H9 (cell line): ENCODE measurements at regions not wholly inside any gene's neighbourhood (a gene's known extent, or its start where the extent isn't known, plus 50 kb on each side); places are given as distances from the start of the nearest gene placed in this dataset.

Source experiments
- DNase-seq: peaks from one replicate; pipeline ENCODE4 v3.0.0-alpha.2; 2017
- H2AFZ ChIP-seq: one replicate; pipeline ENCODE4 v1.6.1; 2013; ENCODE audit warnings: mild to moderate bottlenecking, low read length, control low read depth, moderate library complexity
- H2AK5ac ChIP-seq: 2 replicates; pipeline ENCODE4 v1.6.1; 2013; ENCODE audit warnings: low read length, control low read depth, mixed read lengths; ENCODE audit not compliant: insufficient read length
- H2BK120ac ChIP-seq: one replicate; pipeline ENCODE4 v1.6.1; 2013; ENCODE audit warnings: low read depth, mild to moderate bottlenecking, low read length, control low read depth, inconsistent platforms; ENCODE audit not compliant: poor library complexity, severe bottlenecking
- H2BK12ac ChIP-seq: 2 replicates; pipeline ENCODE4 v1.6.1; 2013; ENCODE audit warnings: low read length, control low read depth, mixed read lengths, low read depth; ENCODE audit not compliant: insufficient read length
- H2BK15ac ChIP-seq: 2 replicates; pipeline ENCODE4 v1.6.1; 2013; ENCODE audit warnings: low read depth, low read length, control low read depth
- H2BK20ac ChIP-seq: one replicate; pipeline ENCODE4 v1.6.1; 2013; ENCODE audit warnings: low read depth, mild to moderate bottlenecking, low read length, control low read depth, inconsistent platforms; ENCODE audit not compliant: poor library complexity, severe bottlenecking
- H2BK5ac ChIP-seq: 2 replicates; pipeline ENCODE4 v1.6.1; 2013; ENCODE audit warnings: low read length, control low read depth, mixed read lengths; ENCODE audit not compliant: insufficient read length
- H3K14ac ChIP-seq: 2 replicates; pipeline ENCODE4 v1.6.1; 2013; ENCODE audit warnings: low read length, control low read depth; ENCODE audit not compliant: insufficient read depth
- H3K18ac ChIP-seq: 2 replicates; pipeline ENCODE4 v1.6.1; 2013; ENCODE audit warnings: low read depth, mild to moderate bottlenecking, mixed read lengths, low read length, control low read depth; ENCODE audit not compliant: insufficient read length
- H3K23ac ChIP-seq: 2 replicates; pipeline ENCODE4 v1.6.1; 2013; ENCODE audit warnings: low read length, control low read depth, mixed read lengths, low read depth; ENCODE audit not compliant: insufficient read length
- H3K23me2 ChIP-seq: 2 replicates; pipeline ENCODE4 v1.6.1; 2013; ENCODE audit warnings: low read depth, mild to moderate bottlenecking, mixed read lengths, low read length, control low read depth; ENCODE audit not compliant: insufficient read length, poor library complexity, severe bottlenecking
- H3K27ac ChIP-seq: 2 replicates; pipeline ENCODE4 v1.5.1; 2013; ENCODE audit warnings: low read length, control low read depth, mixed read lengths, low read depth; ENCODE audit not compliant: insufficient read length
- H3K27me3 ChIP-seq: 2 replicates; pipeline ENCODE4 v1.6.1; 2013; ENCODE audit warnings: low read length, control low read depth, inconsistent platforms; ENCODE audit not compliant: insufficient read depth
- H3K4ac ChIP-seq: 2 replicates; pipeline ENCODE4 v1.6.1; 2013; ENCODE audit warnings: low read depth, mild to moderate bottlenecking, control low read depth, inconsistent platforms, low read length, moderate library complexity
- H3K4me1 ChIP-seq: 2 replicates; pipeline ENCODE4 v1.6.1; 2013; ENCODE audit warnings: low read length, control low read depth, inconsistent platforms; ENCODE audit not compliant: insufficient read depth
- H3K4me2 ChIP-seq: 2 replicates; pipeline ENCODE4 v1.6.1; 2013; ENCODE audit warnings: low read length, control low read depth, mixed read lengths; ENCODE audit not compliant: insufficient read length, insufficient read depth
- H3K56ac ChIP-seq: 2 replicates; pipeline ENCODE4 v1.6.1; 2013; ENCODE audit warnings: low read depth, mild to moderate bottlenecking, mixed read lengths, low read length, control low read depth; ENCODE audit not compliant: insufficient read length
- H3K79me1 ChIP-seq: 2 replicates; pipeline ENCODE4 v1.6.1; 2013; ENCODE audit warnings: low read depth, mild to moderate bottlenecking, moderate library complexity, low read length, control low read depth, inconsistent platforms; ENCODE audit not compliant: insufficient read depth, poor library complexity, severe bottlenecking
- H3K79me2 ChIP-seq: 2 replicates; pipeline ENCODE4 v1.6.1; 2013; ENCODE audit warnings: low read length, control low read depth, inconsistent platforms; ENCODE audit not compliant: insufficient read depth
- H3K9ac ChIP-seq: 2 replicates; pipeline ENCODE4 v1.6.1; 2013; ENCODE audit warnings: low read length, control low read depth, mixed read lengths; ENCODE audit not compliant: insufficient read length; ENCODE audit errors: extremely low read depth
- H3K9me3 ChIP-seq: one replicate; pipeline ENCODE4 v1.6.1; 2013; ENCODE audit warnings: low read depth, low read length, inconsistent platforms; ENCODE audit not compliant: control insufficient read depth
- H3T11ph ChIP-seq: one replicate; pipeline ENCODE4 v1.6.1; 2013; ENCODE audit warnings: mild to moderate bottlenecking, low read length, control low read depth, inconsistent platforms
- H4K20me1 ChIP-seq: one replicate; pipeline ENCODE4 v1.6.1; 2013; ENCODE audit not compliant: control insufficient read depth, insufficient read length, insufficient read depth
- H4K5ac ChIP-seq: 2 replicates; pipeline ENCODE4 v1.6.1; 2013; ENCODE audit warnings: low read depth, mild to moderate bottlenecking, mixed read lengths, low read length, control low read depth; ENCODE audit not compliant: insufficient read length
- H4K8ac ChIP-seq: replicated peaks from 2 replicates; pipeline ENCODE4 v1.6.1; 2013; ENCODE audit warnings: low read length, control low read depth, mixed read lengths, low read depth; ENCODE audit not compliant: insufficient read length
- H4K91ac ChIP-seq: 2 replicates; pipeline ENCODE4 v1.6.1; 2013; ENCODE audit warnings: low read depth, mild to moderate bottlenecking, moderate library complexity, mixed read lengths, low read length, control low read depth; ENCODE audit not compliant: insufficient read length
- H3K27ac Mint-ChIP-seq, 3 experiments: 2 replicates in 2 of 3; 3 replicates in 1 of 3; pipeline ENCODE4 v1.8.0; 2020 to 2021; ENCODE audit warnings: mixed read lengths in 3 of 3, mild to moderate bottlenecking in 1 of 3, moderate library complexity in 1 of 3
- H3K27me3 Mint-ChIP-seq: 2 replicates; pipeline ENCODE4 v1.8.0; 2021; ENCODE audit warnings: low read depth, mild to moderate bottlenecking, moderate library complexity, mixed read lengths
- H3K36me3 Mint-ChIP-seq, 3 experiments: 2 replicates in 2 of 3; 3 replicates in 1 of 3; pipeline ENCODE4 v1.8.0; 2020 to 2021; ENCODE audit warnings: low read depth in 3 of 3, mixed read lengths in 3 of 3; ENCODE audit not compliant: insufficient read depth in 1 of 3
- H3K4me1 Mint-ChIP-seq, 2 experiments: 2 replicates each; pipeline ENCODE4 v1.8.0; 2020; ENCODE audit warnings: mixed read lengths in 2 of 2
- H3K4me3 Mint-ChIP-seq, 2 experiments: 2 replicates in 1 of 2; 3 replicates in 1 of 2; pipeline ENCODE4 v1.8.0; 2020 to 2021; ENCODE audit warnings: mild to moderate bottlenecking in 2 of 2, mixed read lengths in 2 of 2, moderate library complexity in 1 of 2
- H3K9me3 Mint-ChIP-seq, 2 experiments: 2 replicates in 1 of 2; 3 replicates in 1 of 2; pipeline ENCODE4 v1.8.0; 2020; ENCODE audit warnings: mild to moderate bottlenecking in 2 of 2, mixed read lengths in 2 of 2, moderate library complexity in 1 of 2
- WGBS: extraction: QIAGEN DNeasy Blood & Tissue Kit; methylation state at CpG from one replicate; pipeline ENCODE4 v1.1.7; 2013; ENCODE audit warnings: missing lambda C conversion rate, low lambda C conversion rate, mixed read lengths; ENCODE audit not compliant: insufficient read length; ENCODE audit errors: extremely low coverage; 5-methylcytosine and 5-hydroxymethylcytosine counted together
- TF ChIP-seq, protein P1 (sequence below): fragments of 200-600 bp; sonication (generic); conservative IDR thresholded peaks from 3 replicates; pipeline ENCODE4 v1.8.0; 2021; ENCODE audit warnings: antibody characterized with exemption, mild to moderate bottlenecking

GRCh38 chr5:98275980-98276379, 497.5 kb upstream of the RGMB start:
- Histone ChIP-seq H2BK5ac (no peak overlapping the region), H3K27ac (no peak overlapping the region), H2BK12ac (no peak overlapping the region), H3K9ac (no peak overlapping the region), H3K9me3 (no peaks in the 10 kb centered on the region), H3K4me2 (no peak overlapping the region), H3K14ac (no peak overlapping the region), H3K23ac (no peak overlapping the region), H3K18ac (no peak overlapping the region), H2BK20ac (no peak overlapping the region), H3K4ac (no peak overlapping the region), H3K79me1 (no peaks in the 10 kb centered on the region), H2AFZ (no peak overlapping the region), H3K4me1 (no peaks in the 10 kb centered on the region; the same call in 1 of the 2 replicates), H3K56ac (no peak overlapping the region), H2BK15ac (no peak overlapping the region), H4K91ac (no peak overlapping the region), H3K23me2 (no peaks in the 10 kb centered on the region), H3K79me2 (no peaks in the 10 kb centered on the region), H3T11ph (no peak overlapping the region), H4K20me1 (no peaks in the 10 kb centered on the region), H2AK5ac (no peak overlapping the region), H3K27me3 (no peaks in the 10 kb centered on the region), H4K5ac (no peak overlapping the region), H4K8ac (no peak overlapping the region), H2BK120ac (no peak overlapping the region)
- Mint-ChIP-seq H3K27me3 (no peaks in the 10 kb centered on the region), H3K27ac (no peak overlapping the region), H3K4me1 (peaks cover 9 to 14% of the 10 kb centered on the region in 2 experiments), H3K9me3 (peaks cover 0 to 2% of the 10 kb centered on the region in 2 experiments; a peak in 1 of 5 replicates), H3K36me3 (peaks cover 0 to 4% (median 2%) of the 10 kb centered on the region in 3 experiments; a peak in 1 of 7 replicates), H3K4me3 (no peak overlapping the region)
- TF ChIP-seq, protein P1, sequence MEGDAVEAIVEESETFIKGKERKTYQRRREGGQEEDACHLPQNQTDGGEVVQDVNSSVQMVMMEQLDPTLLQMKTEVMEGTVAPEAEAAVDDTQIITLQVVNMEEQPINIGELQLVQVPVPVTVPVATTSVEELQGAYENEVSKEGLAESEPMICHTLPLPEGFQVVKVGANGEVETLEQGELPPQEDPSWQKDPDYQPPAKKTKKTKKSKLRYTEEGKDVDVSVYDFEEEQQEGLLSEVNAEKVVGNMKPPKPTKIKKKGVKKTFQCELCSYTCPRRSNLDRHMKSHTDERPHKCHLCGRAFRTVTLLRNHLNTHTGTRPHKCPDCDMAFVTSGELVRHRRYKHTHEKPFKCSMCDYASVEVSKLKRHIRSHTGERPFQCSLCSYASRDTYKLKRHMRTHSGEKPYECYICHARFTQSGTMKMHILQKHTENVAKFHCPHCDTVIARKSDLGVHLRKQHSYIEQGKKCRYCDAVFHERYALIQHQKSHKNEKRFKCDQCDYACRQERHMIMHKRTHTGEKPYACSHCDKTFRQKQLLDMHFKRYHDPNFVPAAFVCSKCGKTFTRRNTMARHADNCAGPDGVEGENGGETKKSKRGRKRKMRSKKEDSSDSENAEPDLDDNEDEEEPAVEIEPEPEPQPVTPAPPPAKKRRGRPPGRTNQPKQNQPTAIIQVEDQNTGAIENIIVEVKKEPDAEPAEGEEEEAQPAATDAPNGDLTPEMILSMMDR = no peak; the same call in 1 of the 3 replicates
- DNase-seq = no peak
- no CpG with 5 or more reads among the region's 1 CpG for WGBS
